ENCODE measurements at regions not wholly inside any gene's neighbourhood (a gene's known extent, or its start where the extent isn't known, plus 50 kb on each side); places are given as distances from the start of the nearest gene placed in this dataset.

DNA sequence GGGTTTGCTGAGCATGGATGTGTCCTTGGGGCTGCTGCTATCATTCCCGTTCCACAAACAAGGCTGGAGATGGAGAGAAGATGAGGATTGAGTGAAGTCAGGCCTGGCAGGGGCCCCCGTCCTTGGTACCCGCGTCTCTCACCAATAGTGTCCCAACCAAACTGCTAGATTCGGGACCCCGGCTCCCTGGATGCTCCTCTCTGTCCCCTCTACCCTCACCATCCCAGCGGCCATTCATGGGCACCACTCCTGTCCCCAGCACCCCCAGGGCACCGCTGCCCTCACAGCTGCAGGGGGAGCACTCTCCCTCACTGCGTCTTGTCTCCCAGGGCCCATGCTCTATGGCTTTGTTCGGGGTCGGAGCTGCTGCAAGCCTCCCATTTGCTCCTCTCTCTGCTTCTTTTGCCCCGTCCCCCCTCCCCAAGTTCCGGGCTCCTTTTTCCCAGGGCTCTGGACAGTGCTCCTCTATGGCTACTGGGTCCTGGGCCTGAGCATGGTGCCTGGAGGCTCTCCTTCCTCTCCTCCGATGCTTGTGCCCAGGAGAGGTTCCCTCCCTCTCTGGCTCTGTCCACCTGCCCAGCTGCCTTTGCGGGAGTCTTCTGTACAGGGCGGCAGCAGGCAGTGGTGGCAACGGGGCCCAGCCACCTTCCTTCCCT, 219.5 kb downstream of the TEX29 start:
- no peak for DNase-seq

DNA sequence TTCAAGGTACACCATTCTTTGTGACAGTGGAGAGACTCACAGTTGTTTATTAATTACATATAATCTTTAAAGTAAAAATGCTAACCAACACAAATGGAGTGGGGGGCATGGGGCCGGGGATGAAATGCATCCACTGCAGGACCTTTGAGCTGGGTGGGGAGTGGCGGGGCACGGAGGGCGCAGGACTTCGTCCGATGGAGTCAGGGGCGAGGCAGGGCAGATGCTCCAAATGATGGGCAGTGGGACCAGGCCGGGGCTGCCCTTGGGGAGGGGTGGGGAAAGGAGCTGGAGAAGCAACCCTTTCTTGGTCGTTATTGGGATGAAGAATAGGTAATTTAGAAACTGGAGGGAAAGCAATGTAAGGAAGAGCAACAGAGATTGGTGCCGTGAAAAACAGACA, 220.0 kb downstream of the TEX29 start:
- DNase-seq = no peak

DNA sequence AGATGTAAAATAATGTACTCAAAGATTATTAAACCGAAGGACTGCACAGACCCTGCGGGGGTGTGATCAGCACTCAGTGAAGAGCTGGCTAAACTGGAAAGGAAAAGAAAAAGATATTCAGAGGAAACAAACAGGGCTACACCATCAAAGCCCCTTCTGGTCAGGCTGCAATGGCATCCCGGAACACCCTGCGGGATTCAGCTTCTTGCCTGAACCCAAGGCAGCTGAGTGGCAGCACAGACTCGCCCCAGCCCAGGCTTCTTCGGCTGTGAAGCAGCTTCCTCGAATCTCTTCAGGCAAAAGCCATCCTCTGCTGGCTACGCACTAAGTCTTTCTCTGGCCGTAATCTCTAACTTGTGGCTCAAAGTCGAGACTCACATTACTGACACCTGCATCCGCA, 220.9 kb downstream of the TEX29 start:
- no peak for DNase-seq

DNA sequence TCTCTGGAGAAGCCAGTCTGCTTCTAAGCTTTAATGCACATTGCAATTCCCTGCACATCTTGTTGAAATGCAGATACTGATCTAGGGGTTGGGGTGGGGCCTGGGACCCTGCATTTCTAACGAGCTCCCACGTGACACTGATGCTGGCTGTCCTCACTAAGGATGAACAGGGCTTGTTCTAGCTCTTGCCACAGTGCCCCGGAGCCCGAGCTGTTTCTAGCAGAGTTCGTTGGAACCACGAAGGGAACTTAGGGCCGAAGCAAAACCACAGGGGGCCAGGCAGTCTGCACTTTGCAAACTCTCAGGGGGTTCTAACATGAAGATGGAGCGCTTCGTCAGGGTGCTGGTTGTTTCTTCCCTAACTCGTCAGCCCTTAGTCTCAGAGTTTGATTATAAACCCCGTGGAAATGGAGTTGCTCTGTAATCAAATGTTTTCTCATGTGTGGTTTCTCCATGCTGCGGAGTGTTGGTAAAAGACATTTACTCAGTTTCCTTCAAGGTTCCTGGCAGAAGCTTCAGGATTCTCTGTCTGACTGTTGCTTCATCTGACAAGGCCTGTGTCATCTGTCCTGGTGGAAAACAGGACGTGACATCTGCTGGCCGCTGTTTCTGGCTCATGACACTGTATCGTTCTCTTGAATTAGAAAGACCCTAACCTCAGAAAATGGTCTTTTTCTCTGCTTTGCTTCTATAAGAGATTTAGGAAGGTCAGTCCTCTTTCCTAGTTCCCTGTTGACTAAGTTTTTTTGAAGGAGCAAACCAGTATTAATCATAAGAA, 221.5 kb downstream of the TEX29 start:
- no peak for DNase-seq

DNA sequence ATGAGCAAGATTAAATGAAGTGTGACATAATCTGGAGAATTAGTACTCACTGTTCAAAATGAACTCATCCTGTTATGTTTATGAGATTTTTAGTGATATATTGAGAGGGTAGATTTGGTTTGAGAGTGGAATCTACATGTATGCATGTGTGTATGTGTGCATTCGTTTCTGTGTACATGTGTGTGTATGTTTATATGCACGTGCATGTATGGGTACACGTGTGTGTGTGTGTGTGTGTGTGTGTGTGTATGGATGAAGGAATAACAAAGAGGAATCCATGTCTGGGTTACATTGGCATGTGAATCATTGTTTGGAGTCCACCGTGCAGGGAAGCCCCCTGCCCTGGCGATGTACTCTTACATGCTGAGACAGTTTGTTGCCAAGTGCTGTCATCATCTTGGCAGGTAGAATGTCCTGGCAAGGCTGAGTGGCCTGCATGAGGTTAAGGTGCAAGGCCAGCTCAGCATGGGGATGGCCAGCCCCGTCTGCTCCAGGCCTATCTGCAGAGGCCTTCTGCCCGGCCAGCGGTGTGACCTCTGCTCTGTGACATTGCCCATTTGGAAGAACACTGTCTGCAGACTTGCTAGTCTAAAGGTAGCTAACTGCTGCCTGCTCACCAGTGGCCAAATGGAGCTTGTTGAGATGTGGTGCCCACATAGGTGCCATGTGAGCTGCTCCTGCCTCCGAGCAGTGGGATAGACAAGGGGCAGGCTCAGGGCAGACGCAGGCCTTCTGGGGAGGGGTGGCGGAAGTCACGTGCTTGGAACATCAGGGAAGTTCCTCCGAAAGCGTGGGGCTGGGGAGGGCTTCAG, 222.3 kb downstream of the TEX29 start:
- DNase-seq = no peak

DNA sequence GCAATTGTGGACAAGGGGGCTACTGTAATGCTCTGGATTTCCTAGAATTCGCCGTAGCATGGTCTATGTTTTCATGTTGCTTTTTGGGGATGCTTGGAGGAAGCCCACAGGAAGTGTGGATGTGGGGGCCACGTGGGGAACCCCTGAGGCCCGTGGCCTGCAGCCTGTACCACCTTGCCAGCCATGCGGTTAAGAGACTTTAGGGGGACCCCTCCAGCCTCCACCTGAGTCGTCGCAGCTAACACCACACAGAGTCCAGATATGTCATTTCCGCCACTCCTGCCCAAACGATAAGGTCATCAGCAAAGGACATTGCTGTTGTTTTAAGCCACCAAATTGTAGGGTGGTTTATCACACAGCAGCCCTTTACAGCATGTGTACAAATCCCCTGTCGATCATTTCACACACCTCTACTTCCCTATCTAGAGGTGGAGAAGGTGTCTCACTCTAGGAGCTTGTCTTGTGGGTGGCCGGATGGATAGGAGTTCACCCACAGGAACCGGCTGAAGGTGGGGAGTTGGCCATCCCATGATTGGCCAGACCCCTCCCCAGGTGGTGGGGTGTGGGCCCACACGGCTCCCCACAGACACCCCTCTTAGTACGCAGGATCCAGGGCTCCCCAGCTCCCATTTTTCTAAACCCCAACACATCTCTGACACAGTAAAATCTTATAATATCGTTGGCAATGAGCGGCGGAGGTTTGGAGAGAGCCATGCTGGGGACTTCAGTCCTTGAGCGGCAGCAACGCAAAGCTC, 226.7 kb downstream of the TEX29 start:
- no peak for DNase-seq

DNA sequence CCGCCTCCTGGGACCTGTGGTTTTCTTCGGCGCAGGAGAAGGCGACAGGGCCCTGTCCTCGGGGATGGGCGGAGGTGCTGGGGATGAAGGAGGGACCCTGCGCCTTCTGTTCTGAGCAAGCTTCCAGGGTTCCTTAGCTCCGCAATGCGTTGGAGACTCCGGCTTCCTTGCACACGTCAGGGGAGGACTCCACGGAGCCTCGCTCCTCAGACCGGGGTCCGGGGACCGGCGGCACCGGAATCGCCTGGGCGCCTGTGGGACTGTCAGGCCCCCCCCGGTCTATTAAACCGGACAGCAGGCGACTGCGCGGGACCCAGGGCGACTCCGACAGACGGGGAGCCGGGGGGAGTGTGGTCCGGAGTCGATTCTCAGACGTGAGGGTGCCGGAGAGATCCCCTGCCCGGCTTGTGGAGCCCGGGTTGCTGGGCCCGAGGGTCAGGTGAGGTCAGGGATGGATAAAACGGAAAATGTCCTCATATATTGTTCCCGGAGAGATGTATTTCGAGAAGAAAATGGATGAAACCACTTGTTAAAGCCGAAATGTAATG, 227.4 kb downstream of the TEX29 start:
- no peak for DNase-seq

DNA sequence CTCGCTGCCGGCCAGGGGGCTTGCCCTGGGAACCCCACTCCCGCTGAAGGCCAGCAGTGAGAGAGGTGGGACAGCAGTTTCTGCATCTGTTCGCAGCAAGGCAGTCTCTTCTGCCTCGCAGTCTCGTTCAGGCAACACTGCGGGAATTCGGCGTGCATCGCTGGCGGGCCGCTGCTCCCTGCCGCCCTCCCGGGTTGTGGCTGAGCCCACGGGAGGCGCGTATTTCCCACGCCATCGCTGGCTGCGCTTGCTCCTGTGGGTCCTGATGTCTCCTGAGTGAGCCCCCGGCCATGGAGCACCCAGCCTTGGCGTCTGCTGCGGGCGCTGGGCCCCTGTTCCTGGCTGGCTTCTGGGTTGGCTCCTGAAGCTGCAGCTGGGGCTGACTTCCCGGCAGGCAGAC, 227.9 kb downstream of the TEX29 start:
- DNase-seq = no peak

DNA sequence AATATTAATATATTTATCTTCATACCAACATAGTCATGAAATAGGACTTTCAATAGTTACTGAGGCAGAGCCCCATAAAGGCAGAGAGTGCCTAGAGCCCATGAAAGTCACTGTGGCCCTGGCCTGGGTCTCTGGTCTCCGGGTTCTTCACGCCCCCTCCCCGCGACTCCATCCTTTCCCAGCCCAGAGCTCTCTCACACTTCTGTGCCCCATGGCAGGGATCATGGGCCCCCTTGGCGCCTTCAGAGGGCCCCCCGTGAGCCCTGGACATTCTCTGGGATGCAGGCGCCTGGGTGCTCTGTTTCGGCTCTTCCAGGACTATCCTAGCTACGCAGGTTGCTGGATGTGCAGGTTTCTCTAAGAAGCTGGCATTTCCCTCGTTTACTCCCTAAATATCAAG, 228.4 kb downstream of the TEX29 start:
- no peak for DNase-seq

DNA sequence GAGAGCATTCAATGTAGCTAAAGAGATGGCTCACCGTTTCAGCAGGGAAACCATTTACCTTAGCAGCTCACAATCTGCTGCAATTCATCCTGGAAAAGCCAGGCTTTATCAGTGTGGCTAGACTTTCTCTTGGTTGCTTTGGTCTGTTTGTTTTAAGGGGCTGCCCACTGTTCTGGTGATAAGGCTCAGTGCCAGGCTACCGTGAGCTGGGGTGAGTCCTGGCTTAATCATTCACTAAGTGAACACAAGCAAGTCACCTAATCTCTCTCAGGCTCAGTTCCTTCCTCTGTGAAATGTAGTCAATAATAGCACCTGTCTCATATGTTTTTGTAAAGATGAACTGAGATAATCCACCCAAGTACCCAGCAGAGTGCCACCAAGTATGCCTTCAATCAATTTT, 229.0 kb downstream of the TEX29 start:
- no peak for DNase-seq

DNA sequence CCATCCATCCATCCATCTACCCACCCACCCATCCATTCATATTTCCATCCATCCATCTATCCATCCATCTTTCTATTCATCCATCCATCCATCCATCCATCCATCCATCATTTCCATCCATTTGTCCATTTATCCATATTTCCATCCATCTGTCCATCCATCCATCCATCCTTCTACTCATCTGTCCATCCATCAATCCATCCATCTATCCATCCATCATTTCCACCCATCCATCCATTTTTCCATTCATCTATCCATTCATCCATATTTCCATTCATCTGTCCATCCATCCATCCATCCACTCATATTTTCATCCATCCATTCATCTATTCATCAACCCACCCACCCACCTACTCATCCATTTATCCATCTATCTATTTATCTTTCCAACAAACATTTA, 229.6 kb downstream of the TEX29 start:
- no peak for DNase-seq

DNA sequence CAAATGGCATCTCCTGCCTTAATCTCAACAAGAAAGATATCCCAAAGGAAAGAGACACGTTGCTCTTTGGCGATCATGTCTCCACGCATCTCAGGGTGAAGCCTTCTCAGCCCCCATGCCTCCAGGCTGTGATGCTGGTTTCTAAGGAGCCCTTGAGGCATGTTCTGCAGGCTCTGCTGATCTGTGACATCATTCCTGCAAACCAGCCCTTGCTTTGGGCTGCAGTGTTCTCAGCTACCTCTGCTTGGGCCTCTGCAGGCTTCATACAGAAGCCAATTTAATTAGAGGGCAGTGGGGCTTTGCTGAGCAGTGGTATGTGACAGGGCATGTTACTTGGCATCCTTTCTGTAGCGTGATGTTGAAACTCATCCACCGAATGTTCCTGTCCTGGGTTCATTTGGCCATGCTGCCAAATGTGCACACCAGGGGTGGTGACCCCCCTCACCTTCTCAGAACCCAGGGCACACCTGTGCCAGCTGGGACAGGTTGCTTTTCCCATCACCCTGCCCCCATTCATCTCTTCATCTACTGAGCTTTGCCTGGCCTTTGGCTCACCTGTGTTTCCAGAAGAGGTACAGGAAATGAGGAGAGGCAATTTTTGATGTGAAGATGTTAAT, 230.9 kb downstream of the TEX29 start:
- no peak for DNase-seq

DNA sequence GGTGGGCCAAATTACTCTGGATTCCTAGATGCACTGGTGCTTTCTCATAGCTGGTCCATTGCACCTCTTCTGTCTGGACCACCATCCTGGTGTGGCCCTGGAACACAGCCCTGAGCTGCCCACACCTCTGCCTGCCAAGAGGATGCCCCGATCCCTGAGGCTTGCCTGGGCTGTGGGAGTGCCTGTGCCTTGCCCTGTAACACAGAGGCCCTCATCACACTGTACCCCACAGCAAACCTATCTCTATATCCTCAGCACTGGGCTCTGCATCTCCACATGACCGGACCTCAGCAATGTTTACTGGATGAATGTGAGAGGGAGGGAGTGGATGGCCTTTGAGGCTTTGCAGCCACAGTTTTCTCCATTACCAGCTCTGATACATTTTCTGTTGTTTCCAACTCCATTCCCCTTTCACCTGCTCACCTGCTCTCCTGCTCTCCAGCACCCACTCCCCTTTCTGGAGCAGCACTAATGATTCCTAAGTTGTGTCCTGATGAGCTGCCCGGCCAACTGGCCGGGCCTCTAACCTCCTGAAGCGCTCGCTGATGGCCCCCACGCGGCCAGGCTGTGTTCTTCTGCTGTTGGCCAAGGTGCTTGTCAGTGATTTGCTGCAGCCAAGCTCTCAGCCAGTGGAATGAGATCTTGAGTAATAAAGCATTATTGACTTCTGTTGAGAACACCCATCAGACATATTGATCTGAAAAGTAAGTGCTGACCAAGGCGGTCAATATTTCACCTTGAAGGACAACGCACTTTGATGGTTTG, 232.6 kb downstream of the TEX29 start:
- no peak for DNase-seq

DNA sequence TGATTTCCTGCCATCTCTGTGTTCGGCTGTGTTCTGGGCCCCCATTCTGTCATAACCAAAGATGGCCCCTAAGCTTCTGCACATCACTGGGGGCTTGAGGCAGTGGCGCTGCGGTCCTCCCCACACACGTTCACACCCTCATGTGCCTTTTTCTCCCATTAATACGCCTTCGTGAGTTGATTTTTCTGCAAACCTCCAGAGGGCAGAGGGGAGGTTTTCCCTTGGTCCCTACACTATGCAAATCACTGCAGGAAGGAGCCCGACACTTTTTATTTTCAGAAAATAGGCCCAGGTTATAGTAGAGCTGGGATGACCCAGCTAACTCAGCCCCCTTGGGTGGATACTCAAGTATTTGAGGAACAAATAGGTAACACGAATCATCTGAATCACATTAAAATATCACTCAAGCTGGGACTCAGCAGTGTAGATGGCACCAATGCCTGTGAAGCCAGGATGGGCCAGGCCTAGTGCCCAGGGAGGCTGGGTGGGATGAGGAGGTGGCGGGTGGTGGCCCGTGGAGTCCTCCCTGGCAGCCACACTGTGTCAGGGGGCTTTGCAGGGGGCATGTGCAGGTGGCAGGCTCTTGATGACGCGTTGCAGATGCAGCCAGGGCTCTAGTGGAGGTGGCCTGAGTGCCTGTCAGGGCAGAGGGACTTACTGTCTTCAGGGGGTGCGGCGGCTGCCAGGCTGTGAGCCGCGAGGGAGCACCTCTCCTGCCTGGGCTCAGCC, 234.3 kb downstream of the TEX29 start:
- no peak for DNase-seq

DNA sequence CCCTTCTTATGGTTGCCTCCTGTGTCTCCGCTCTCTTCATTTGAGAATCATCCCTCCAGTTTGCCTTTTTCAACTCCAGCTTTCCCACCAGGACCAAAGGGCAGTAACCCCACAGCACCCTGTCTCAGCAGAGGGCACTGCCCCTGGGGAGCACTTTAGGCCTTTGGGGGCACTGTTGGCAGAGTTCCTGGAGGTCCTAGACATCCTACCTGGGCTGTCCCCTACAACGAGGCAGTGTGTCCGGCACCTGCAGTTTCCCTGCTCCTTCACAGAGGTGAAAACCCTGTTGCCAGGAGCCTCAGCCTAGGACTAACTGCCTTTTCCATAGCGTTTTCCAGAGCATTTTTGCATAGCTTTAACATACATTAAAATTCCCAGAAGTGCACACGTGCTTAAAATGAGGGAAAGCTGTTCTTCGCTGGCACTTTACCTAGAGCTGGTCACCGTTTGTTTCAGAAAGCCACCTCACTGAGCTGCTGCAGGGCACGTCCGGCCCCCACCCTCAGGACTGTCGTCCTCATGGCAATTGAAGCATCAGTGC, 234.9 kb downstream of the TEX29 start:
- no peak for DNase-seq

DNA sequence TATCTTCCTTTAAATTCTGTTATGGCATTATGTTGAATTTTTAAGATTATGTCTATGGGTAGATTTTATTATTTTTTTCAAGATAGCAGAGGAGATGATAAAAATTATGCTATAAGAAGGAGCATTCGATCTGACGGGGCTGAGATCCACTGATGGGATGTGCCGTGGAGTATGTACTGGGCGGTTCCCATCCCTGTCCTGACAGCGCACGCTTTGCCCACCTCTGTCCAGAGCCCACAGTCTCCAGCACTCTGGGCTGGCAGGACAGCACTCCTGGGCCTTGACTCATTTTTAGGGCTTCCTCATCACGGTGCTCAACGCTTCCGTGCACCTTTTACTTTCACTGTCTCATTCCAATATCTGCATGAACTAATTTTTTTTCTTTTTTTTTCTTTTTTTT, 235.5 kb downstream of the TEX29 start:
- DNase-seq = no peak

DNA sequence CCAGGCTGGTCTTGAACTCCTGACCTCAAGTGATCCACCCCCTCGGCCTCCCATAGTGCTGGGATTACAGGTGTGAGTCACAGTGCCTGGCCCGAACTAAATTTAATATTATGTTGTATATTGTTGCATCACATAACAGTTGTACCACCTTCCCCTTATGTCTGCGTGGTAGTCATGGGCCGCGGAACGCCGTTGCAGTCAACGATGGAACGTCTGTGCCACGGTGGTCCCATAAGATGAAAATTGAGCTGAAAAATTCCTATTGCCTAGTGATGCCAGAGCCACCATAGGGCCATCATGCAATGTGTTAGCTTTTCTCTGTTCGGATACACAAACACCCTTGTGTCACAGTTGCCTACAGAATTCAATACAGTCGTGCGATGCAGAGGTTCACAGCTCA, 236.1 kb downstream of the TEX29 start:
- DNase-seq = no peak

DNA sequence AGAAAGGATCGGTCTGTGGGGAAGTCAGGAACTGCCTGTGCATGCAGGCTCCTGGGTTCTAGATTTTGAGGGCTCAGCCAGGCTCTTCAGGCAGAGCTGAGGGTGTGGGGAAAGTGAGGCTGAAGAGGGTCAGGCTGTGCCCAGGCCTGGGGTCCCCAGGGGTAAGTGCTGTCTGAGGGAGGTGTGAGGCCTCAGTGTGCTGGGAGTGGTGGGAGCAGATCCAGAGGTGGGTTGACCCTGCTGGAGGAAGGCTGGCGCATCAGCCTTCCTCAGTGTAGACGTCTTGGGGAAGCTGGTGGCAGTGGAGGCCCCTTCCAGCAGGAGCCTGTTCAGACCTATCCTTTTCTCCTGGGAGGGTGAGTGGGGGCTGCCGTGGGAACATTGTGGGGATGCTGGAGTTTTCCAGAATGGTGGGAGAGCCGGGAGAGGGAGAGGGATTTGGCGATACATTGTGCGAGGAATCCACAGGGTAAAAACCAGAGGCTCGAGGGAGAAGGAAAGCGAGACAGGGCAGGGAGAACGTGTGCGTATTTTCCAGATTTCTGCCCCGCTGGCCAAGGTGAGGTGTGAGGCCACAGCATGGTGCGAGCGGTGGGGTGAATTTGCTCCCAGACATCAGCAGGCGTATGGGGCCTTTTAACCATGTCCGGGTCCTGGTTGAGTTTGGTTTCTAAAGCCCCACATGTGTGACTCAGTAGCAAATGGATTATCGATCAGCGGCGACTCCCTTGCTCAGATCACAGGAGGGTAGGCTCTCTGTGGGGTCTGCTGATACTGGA, 237.7 kb downstream of the TEX29 start:
- no peak for DNase-seq

DNA sequence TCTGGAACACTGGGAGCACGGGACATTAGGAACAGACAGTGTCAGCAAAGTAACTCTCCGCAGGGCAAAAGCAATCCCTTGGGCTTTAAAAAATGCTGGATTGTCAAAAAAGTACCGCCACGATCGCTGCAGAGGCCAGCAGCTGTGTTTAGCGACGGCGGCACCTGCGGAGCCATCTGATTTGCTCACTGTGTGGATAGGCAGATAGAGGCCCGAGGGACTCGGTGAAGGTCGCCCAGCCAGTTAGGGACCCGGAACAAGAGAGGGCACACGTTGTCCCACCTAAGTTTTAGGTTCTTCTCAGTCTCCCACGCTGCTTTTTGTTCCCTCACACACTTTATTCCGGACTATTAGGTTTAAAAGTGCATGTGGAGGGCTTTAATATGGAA, 238.3 kb downstream of the TEX29 start:
- DNase-seq = no peak

Measured in dermis blood vessel endothelial cell (primary cell).